HG03060 (cell line): ENCODE measurements at regions not wholly inside any gene's neighbourhood (a gene's known extent, or its start where the extent isn't known, plus 50 kb on each side); places are given as distances from the start of the nearest gene placed in this dataset.
"Not testable (repeated sequence)": the region's sequence is repeated elsewhere in the genome, so short reads cannot be mapped to it uniquely, and the experiment has no call there.

ENCODE experiments used
- ATAC-seq: cut with Tn5 transposase; IDR thresholded peaks from one replicate; pipeline ENCODE4 v1.9.1; 2021; ENCODE audit warnings: low read depth, moderate number of reproducible peaks; ENCODE audit not compliant: unreplicated experiment

GRCh38 chr4:44563496-44563895 is 87.9 kb downstream of the YIPF7 start:
- ATAC-seq = no peak

- ATAC-seq = no peak
Measured at GRCh38 chr4:44558031-44558605, 93.3 kb downstream of the YIPF7 start.

GRCh38 chr4:44554768-44555167 is 96.7 kb downstream of the YIPF7 start:
- ATAC-seq = no peak

- no peak for ATAC-seq
Measured at GRCh38 chr4:44553180-44553579, 98.2 kb downstream of the YIPF7 start.

DNA sequence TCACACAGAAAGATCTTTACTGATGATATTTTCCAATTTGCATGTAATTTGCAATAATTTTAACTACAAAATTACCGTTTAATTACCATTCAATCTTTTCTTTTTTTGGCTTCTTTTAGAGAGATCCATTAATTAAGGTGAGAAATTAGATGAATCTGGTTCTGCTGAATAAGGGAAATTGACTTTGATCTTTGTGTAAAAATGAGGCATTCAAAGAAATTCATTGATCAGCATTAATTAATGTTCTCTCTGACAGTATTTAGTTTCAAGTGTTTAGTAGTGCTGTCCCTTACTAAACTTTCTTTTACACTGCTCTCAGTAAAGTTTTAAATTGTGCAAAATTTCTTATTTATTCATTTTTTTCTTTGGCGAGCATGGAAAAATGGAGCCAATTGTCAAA is 97.2 kb upstream of the KCTD8 start:
- ATAC-seq = no peak

DNA sequence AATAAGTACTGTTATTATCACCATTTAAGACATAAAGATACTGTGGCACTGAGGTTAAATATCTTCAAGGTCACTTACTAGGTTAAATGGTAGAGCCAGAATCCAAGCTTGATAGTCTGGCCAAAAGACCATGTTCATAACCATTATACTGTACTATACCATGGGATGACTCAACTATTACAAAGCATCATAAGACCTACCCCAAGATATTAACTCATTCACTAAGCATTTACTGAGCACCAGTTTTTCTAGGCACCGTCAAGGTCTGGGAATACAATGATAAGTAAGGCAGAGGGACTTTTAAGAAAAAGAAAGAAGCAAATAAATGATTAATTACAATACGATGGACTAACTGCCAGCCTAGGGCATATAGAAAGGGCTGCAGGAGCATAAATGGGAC is 95.5 kb upstream of the KCTD8 start:
- ATAC-seq = no peak

GRCh38 chr4:44538534-44538933 is 89.9 kb upstream of the KCTD8 start:
- ATAC-seq = peak; percentile 64

- no peak for ATAC-seq
Measured at GRCh38 chr4:44535981-44536380, 87.4 kb upstream of the KCTD8 start.

GRCh38 chr4:44532851-44533250 is 84.2 kb upstream of the KCTD8 start:
- ATAC-seq = no peak

GRCh38 chr4:44522761-44523445 is 74.3 kb upstream of the KCTD8 start:
- no peak for ATAC-seq

DNA sequence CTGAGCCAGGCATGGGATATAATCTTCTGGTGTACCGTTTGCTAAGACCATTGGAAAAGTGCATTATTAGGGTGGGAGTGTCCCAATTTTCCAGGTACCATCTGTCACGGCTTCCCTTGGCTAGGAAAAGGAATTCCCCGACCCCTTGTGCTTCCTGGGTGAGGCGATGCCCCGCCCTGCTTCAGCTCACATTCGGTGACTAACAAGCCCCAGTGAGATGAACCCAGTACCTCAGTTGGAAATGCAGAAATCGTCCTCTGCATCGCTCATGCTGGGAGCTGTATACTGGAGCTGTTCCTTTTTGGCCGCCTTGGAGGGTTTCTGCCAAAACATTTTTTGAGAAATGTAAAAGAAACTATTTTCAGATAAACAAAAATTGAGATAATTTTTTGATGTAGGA is 53.6 kb upstream of the KCTD8 start:
- ATAC-seq = not testable (repeated sequence)
